ENCODE measurements at regions not wholly inside any gene's neighbourhood (a gene's known extent, or its start where the extent isn't known, plus 50 kb on each side); places are given as distances from the start of the nearest gene placed in this dataset.

GRCh38 chr3:66858656-66859381 is 139.3 kb upstream of the KBTBD8 start:
- TF ChIP-seq TAF1 (IDR thresholded peaks at IDR 0.05; ENCODE audit: low read depth) (no peak), CREB1 (IDR thresholded peaks at IDR 0.05; ENCODE audit: low read depth) (no peak), MAX (IDR thresholded peaks at IDR 0.05) (no peak), TEAD4 (IDR thresholded peaks at IDR 0.05) (no peak), YY1 (IDR thresholded peaks at IDR 0.05; ENCODE audit: low read depth) (no peak), CEBPB (IDR thresholded peaks at IDR 0.05) (no peak), FOXM1 (IDR thresholded peaks at IDR 0.05; ENCODE audit: borderline replicate concordance, low read depth) (no peak), RAD21 (IDR thresholded peaks at IDR 0.05; ENCODE audit: low read depth) (no peak), TCF12 (IDR thresholded peaks at IDR 0.05; ENCODE audit: low read depth) (no peak), EP300 (IDR thresholded peaks at IDR 0.05; ENCODE audit: borderline replicate concordance) (no peak), NFIC (IDR thresholded peaks at IDR 0.05) (no peak)
- TF ChIP-seq, protein P1, sequence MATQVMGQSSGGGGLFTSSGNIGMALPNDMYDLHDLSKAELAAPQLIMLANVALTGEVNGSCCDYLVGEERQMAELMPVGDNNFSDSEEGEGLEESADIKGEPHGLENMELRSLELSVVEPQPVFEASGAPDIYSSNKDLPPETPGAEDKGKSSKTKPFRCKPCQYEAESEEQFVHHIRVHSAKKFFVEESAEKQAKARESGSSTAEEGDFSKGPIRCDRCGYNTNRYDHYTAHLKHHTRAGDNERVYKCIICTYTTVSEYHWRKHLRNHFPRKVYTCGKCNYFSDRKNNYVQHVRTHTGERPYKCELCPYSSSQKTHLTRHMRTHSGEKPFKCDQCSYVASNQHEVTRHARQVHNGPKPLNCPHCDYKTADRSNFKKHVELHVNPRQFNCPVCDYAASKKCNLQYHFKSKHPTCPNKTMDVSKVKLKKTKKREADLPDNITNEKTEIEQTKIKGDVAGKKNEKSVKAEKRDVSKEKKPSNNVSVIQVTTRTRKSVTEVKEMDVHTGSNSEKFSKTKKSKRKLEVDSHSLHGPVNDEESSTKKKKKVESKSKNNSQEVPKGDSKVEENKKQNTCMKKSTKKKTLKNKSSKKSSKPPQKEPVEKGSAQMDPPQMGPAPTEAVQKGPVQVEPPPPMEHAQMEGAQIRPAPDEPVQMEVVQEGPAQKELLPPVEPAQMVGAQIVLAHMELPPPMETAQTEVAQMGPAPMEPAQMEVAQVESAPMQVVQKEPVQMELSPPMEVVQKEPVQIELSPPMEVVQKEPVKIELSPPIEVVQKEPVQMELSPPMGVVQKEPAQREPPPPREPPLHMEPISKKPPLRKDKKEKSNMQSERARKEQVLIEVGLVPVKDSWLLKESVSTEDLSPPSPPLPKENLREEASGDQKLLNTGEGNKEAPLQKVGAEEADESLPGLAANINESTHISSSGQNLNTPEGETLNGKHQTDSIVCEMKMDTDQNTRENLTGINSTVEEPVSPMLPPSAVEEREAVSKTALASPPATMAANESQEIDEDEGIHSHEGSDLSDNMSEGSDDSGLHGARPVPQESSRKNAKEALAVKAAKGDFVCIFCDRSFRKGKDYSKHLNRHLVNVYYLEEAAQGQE (IDR thresholded peaks at IDR 0.05; ENCODE audit: low read depth): no peak

All from Ishikawa (cell line).